A673 (cell line): ENCODE measurements at regions not wholly inside any gene's neighbourhood (a gene's known extent, or its start where the extent isn't known, plus 50 kb on each side); places are given as distances from the start of the nearest gene placed in this dataset.

ENCODE experiments used
- BruUV-seq: library from RNA; stranded (reverse); fragments of 400-500 nt; replicated peaks from 2 replicates; lab custom pipeline; 2021; lab: Mats Ljungman, UMichigan
- CTCF ChIA-PET: fragments of 300-600 bp; sonication (Branson Sonifier 250); formaldehyde crosslinking; loops from one replicate; lab custom pipeline; 2022; ENCODE audit warnings: antibody characterized with exemption; lab: Charles Lee
- POLR2A ChIA-PET: fragments of 300-600 bp; sonication (Branson Sonifier 250); formaldehyde crosslinking; loops from one replicate; lab custom pipeline; 2022; ENCODE audit warnings: antibody characterized with exemption; ENCODE audit not compliant: low non-redundant PET; lab: Charles Lee
- DNase-seq: peaks from one replicate; pipeline ENCODE4 v3.0.0-alpha.2; 2015; ENCODE audit warnings: low spot score
- H3K27ac ChIP-seq: fragments of 200-600 bp; sonication (generic); 2 replicates; pipeline ENCODE4 v1.5.1; 2016; ENCODE audit warnings: mixed run types, low read depth, mild to moderate bottlenecking, mixed read lengths, antibody characterized with exemption, low read length; ENCODE audit not compliant: poor library complexity, severe bottlenecking
- H3K27me3 ChIP-seq: fragments of 200-600 bp; sonication (generic); replicated peaks from 2 replicates; pipeline ENCODE4 v1.6.1; 2017; ENCODE audit warnings: mixed run types, low read depth, mild to moderate bottlenecking, mixed read lengths, antibody characterized with exemption, low read length; ENCODE audit not compliant: insufficient read depth, poor library complexity
- H3K36me3 ChIP-seq: fragments of 200-600 bp; sonication (generic); 2 replicates; pipeline ENCODE4 v1.6.1; 2016; ENCODE audit warnings: mixed run types, mild to moderate bottlenecking, mixed read lengths, antibody characterized with exemption, low read length; ENCODE audit not compliant: insufficient read depth, poor library complexity, severe bottlenecking
- H3K4me1 ChIP-seq: fragments of 200-600 bp; sonication (generic); 2 replicates; pipeline ENCODE4 v1.6.1; 2017; ENCODE audit warnings: mixed run types, mild to moderate bottlenecking, mixed read lengths, antibody characterized with exemption, low read length; ENCODE audit not compliant: insufficient read depth, poor library complexity, severe bottlenecking
- H3K4me3 ChIP-seq: fragments of 200-600 bp; sonication (generic); 2 replicates; pipeline ENCODE4 v1.5.1; 2016; ENCODE audit warnings: low read depth, mixed run types, mild to moderate bottlenecking, mixed read lengths, low read length; ENCODE audit not compliant: poor library complexity, severe bottlenecking
- H3K9me3 ChIP-seq: fragments of 200-600 bp; sonication (generic); 2 replicates; pipeline ENCODE4 v1.6.1; 2016; ENCODE audit warnings: mixed run types, low read depth, mild to moderate bottlenecking, mixed read lengths, antibody characterized with exemption, low read length; ENCODE audit not compliant: poor library complexity, severe bottlenecking
- EZH2 ChIP-seq: fragments of 200-600 bp; sonication (generic); IDR thresholded peaks from 2 replicates; pipeline ENCODE4 v1.6.1; 2017; ENCODE audit warnings: borderline replicate concordance, low read depth, mild to moderate bottlenecking, mixed read lengths, antibody characterized with exemption, low read length; ENCODE audit not compliant: poor library complexity, severe bottlenecking
- intact Hi-C: fragments of 100-400 bp; cut with micrococcal nuclease; formaldehyde crosslinking; loops from one replicate; pipeline ENCODE4 v1.10.0; 2022; ENCODE audit not compliant: unreplicated experiment
- TF ChIP-seq, protein P1 (sequence below): fragments of 300-800, 200-600 bp; sonication (generic); conservative IDR thresholded peaks from 2 replicates; pipeline ENCODE4 v1.5.1; 2017; ENCODE audit warnings: low read depth, mild to moderate bottlenecking, antibody characterized with exemption, low read length, moderate library complexity, mixed read lengths

DNA sequence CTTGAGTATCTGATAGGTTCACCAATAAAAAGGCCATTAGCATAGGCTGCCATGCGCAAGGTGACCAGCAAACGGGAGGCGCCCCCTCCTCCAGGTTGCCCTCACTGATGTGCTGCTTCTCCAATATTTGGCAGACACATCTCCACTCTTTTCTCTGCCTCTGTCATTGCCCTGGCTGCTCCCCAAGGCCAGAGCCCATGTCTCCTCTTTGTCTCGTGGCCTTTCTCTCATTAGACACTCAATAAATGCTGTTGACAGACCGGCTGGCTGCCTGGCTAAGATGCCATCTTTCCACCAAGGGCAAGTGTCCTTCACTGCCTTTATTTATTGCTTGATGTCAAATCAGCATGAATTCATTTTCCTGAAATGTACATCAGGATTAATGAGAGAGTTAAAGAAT, 404.0 kb upstream of the KIF2A start:
- no peak for TF ChIP-seq EZH2
- TF ChIP-seq, protein P1, sequence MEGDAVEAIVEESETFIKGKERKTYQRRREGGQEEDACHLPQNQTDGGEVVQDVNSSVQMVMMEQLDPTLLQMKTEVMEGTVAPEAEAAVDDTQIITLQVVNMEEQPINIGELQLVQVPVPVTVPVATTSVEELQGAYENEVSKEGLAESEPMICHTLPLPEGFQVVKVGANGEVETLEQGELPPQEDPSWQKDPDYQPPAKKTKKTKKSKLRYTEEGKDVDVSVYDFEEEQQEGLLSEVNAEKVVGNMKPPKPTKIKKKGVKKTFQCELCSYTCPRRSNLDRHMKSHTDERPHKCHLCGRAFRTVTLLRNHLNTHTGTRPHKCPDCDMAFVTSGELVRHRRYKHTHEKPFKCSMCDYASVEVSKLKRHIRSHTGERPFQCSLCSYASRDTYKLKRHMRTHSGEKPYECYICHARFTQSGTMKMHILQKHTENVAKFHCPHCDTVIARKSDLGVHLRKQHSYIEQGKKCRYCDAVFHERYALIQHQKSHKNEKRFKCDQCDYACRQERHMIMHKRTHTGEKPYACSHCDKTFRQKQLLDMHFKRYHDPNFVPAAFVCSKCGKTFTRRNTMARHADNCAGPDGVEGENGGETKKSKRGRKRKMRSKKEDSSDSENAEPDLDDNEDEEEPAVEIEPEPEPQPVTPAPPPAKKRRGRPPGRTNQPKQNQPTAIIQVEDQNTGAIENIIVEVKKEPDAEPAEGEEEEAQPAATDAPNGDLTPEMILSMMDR = no peak
- POLR2A ChIA-PET = no interaction called here

DNA sequence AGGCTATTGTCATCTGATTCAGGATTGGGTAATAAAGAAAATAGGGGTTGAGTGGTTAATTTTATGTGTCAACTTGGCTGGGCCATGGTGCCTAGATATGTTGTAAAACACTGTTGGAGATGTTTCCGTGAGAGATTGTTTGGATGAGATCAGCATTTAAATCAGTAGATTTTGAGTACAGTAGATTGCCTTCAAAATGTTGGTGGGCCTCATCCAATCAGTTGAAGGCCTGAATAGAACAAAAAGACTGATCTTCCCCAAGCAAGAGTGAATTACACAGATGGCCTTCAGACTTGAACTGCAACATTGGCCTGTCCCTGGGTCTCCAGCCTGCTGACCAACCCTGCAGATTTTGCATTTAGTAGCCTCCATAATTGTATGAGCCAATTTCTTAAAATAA, 401.3 kb upstream of the KIF2A start:
- intact Hi-C loops = no loop called here
- H3K4me3 ChIP-seq = no peak overlapping the region
- ChIA-PET CTCF (no interaction called here), POLR2A (no interaction called here)
- H3K27me3 ChIP-seq = no peaks in the 10 kb centered on the region
- H3K4me1 ChIP-seq = no peaks in the 10 kb centered on the region
- BruUV-seq = no TSS peak
- no peak for DNase-seq
- TF ChIP-seq, protein P1 = no peak
- TF ChIP-seq EZH2 = no peak
- H3K36me3 ChIP-seq = no peaks in the 10 kb centered on the region
- H3K9me3 ChIP-seq = no peaks in the 10 kb centered on the region
- H3K27ac ChIP-seq = no peak overlapping the region

More for the DNA sequence above, 404.0 kb upstream of the KIF2A start:
- Histone ChIP-seq H3K36me3 (no peaks in the 10 kb centered on the region), H3K9me3 (no peaks in the 10 kb centered on the region), H3K27ac (no peak overlapping the region), H3K27me3 (no peaks in the 10 kb centered on the region), H3K4me1 (no peaks in the 10 kb centered on the region), H3K4me3 (no peak overlapping the region)
- intact Hi-C loops = no loop called here
- no TSS peak for BruUV-seq
- DNase-seq = no peak
- CTCF ChIA-PET = no interaction called here

DNA sequence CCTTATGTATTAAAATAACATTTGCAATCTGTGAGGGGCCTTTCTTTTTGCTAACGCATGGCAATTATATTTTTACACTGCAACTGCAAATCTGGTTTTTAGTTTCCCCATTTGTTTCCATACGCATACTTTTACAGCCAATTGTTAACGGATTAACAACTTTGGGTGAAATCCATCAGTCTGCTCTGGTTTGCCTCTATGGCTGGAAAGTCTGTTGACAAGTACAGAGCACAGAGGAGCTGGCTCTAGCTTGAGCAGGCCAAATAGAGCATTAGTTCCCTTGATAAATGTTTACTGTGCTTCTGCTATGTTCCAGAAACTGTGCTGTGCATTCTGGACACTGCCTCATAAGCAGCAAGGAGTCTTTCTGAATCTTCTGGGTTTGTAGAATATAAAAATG, 400.4 kb upstream of the KIF2A start:
- ChIA-PET CTCF (no interaction called here), POLR2A (no interaction called here)
- no peaks in the 10 kb centered on the region for H3K9me3 ChIP-seq
- H3K27me3 ChIP-seq = no peaks in the 10 kb centered on the region
- H3K4me1 ChIP-seq = no peaks in the 10 kb centered on the region
- TF ChIP-seq, protein P1 = no peak
- no peak for TF ChIP-seq EZH2
- no peak overlapping the region for H3K27ac ChIP-seq
- H3K36me3 ChIP-seq = no peaks in the 10 kb centered on the region
- intact Hi-C loops = no loop called here
- no peak for DNase-seq
- BruUV-seq = no TSS peak
- no peak overlapping the region for H3K4me3 ChIP-seq
